ENCODE measurements at regions not wholly inside any gene's neighbourhood (a gene's known extent, or its start where the extent isn't known, plus 50 kb on each side); places are given as distances from the start of the nearest gene placed in this dataset.

DNA sequence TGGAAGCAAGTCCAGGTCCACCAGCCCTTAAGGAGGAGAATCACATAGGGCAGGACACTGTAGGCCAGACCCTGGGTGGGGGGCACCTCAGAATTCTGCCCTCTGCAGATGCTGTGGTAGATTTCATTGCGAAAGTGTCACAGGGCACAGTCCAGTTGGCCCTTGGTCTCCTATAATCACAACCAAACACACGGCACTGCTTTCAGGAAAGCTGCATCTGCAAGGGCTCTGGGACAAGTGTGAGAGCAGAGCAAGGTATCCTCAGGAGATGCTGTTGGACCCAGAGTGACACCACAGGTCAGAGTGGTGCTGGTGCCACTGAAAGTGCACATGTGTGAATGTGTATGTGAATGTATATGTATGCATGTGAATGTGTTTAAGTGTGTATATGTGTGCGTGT, 88.6 kb upstream of the MBNL2 start:
- peaks cover 6 to 11% of the 10 kb centered on the region in 2 experiments for H3K27me3 ChIP-seq (ENCODE audit: control insufficient read depth in 2 of 2, insufficient read depth in 2 of 2, low read length in 2 of 2)
- dilution Hi-C loops (cut with MboI; ENCODE audit: extremely low pct_ligation_motif_present, low sequenced_read_pairs) = no loop called here
- no peak overlapping the region for H3K27ac ChIP-seq (ENCODE audit: insufficient read depth, low read depth, low read length)
- H3K4me2 ChIP-seq (ENCODE audit: insufficient read depth, low read length) = no peak overlapping the region
- H3K36me3 ChIP-seq (ENCODE audit: control insufficient read depth in 2 of 2, extremely low read depth in 1 of 2, insufficient read depth in 2 of 2, low read length in 2 of 2) = no peaks in the 10 kb centered on the region
- FAIRE-seq = no peak
- no peaks in the 10 kb centered on the region for H4K20me1 ChIP-seq (replicated peaks; ENCODE audit: control insufficient read depth, extremely low read depth, insufficient read depth, low read length)
- CTCF ChIA-PET = no interaction called here
- TF ChIP-seq, protein P1, sequence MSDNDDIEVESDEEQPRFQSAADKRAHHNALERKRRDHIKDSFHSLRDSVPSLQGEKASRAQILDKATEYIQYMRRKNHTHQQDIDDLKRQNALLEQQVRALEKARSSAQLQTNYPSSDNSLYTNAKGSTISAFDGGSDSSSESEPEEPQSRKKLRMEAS (IDR thresholded peaks at IDR 0.05; ENCODE audit: insufficient read depth, insufficient read length) = no peak
- TF ChIP-seq JUN (IDR thresholded peaks at IDR 0.05; ENCODE audit: borderline replicate concordance, insufficient read depth, insufficient read length, low read depth) (no peak), POLR2AphosphoS5 (IDR thresholded peaks at IDR 0.05; ENCODE audit: insufficient read depth, low read depth, low read length) (no peak), POLR2A (IDR thresholded peaks at IDR 0.05; ENCODE audit: low read depth, low read length) (no peak), MYC (IDR thresholded peaks at IDR 0.05; ENCODE audit: low read depth, low read length) (no peak), GATA2 (IDR thresholded peaks at IDR 0.05; ENCODE audit: insufficient read depth, insufficient read length, low read depth, low read length) (no peak), FOS (IDR thresholded peaks at IDR 0.05; ENCODE audit: borderline replicate concordance, insufficient read depth, low read length) (no peak), EZH2 (IDR thresholded peaks at IDR 0.05; ENCODE audit: borderline replicate concordance, low read depth, low read length, severe bottlenecking) (no peak)
- TF ChIP-seq, protein P2, sequence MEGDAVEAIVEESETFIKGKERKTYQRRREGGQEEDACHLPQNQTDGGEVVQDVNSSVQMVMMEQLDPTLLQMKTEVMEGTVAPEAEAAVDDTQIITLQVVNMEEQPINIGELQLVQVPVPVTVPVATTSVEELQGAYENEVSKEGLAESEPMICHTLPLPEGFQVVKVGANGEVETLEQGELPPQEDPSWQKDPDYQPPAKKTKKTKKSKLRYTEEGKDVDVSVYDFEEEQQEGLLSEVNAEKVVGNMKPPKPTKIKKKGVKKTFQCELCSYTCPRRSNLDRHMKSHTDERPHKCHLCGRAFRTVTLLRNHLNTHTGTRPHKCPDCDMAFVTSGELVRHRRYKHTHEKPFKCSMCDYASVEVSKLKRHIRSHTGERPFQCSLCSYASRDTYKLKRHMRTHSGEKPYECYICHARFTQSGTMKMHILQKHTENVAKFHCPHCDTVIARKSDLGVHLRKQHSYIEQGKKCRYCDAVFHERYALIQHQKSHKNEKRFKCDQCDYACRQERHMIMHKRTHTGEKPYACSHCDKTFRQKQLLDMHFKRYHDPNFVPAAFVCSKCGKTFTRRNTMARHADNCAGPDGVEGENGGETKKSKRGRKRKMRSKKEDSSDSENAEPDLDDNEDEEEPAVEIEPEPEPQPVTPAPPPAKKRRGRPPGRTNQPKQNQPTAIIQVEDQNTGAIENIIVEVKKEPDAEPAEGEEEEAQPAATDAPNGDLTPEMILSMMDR (IDR thresholded peaks at IDR 0.05; ENCODE audit: extremely low read depth in 1 of 2, insufficient read depth in 1 of 2, low read depth in 1 of 2, low read length in 2 of 2) = no peak
- intact Hi-C loops (cut with micrococcal nuclease) = no loop called here
- no peak for DNase-seq (ENCODE audit: low read depth, low spot score)
- no peaks in the 10 kb centered on the region for H3K9me1 ChIP-seq (replicated peaks; ENCODE audit: control insufficient read depth, extremely low read depth, insufficient read depth, low read length)
- H3K4me1 ChIP-seq (ENCODE audit: control insufficient read depth, extremely low read depth, insufficient read depth, low read length) = no peaks in the 10 kb centered on the region
- no peaks in the 10 kb centered on the region for H3K9me3 ChIP-seq (replicated peaks; ENCODE audit: control insufficient read depth, insufficient read depth, low read length)
- POLR2A ChIA-PET = no interaction called here
- no TSS peak for BruUV-seq (replicated peaks)
- no peak overlapping the region for H3K4me3 ChIP-seq (replicated peaks in 1 of 3; ENCODE audit: insufficient read depth in 1 of 3, low read depth in 1 of 3, low read length in 3 of 3)
- no peak overlapping the region for H3K9ac ChIP-seq (replicated peaks; ENCODE audit: extremely low read depth, insufficient read depth, low read length)
- H2AFZ ChIP-seq (ENCODE audit: low read depth, low read length) = no peak overlapping the region
- H3K79me2 ChIP-seq (ENCODE audit: control insufficient read depth, insufficient read depth, low read length) = no peaks in the 10 kb centered on the region

Data from endothelial cell of umbilical vein (primary cell).